ENCODE measurements at regions not wholly inside any gene's neighbourhood (a gene's known extent, or its start where the extent isn't known, plus 50 kb on each side); places are given as distances from the start of the nearest gene placed in this dataset.

DNA sequence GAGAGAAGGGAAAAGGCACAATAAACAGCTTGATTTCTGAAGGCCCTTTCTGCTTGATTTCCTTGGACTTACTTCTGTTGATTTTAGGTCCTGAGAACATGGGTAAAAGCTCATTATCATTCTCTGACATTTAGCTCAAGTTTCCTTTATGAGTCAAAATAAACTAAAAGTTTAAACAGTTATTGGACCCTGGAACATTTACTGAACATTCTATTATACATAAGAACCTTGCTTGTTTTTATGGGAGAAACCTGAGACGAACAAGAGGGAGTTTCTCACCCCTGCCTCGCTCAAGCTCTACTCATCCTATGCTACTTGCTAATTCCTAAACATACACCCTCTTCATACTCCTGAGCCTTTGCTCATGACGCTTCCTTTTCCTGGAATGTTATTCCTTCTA is 538.3 kb upstream of the PKN2 start:
- no peaks in the 10 kb centered on the region for H3K36me3 ChIP-seq
- H3K9me3 ChIP-seq: no peaks in the 10 kb centered on the region
- no peak overlapping the region for H3K27ac ChIP-seq
- TF ChIP-seq, protein P1, sequence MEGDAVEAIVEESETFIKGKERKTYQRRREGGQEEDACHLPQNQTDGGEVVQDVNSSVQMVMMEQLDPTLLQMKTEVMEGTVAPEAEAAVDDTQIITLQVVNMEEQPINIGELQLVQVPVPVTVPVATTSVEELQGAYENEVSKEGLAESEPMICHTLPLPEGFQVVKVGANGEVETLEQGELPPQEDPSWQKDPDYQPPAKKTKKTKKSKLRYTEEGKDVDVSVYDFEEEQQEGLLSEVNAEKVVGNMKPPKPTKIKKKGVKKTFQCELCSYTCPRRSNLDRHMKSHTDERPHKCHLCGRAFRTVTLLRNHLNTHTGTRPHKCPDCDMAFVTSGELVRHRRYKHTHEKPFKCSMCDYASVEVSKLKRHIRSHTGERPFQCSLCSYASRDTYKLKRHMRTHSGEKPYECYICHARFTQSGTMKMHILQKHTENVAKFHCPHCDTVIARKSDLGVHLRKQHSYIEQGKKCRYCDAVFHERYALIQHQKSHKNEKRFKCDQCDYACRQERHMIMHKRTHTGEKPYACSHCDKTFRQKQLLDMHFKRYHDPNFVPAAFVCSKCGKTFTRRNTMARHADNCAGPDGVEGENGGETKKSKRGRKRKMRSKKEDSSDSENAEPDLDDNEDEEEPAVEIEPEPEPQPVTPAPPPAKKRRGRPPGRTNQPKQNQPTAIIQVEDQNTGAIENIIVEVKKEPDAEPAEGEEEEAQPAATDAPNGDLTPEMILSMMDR (IDR thresholded peaks at IDR 0.05 in 8 of 11, conservative IDR thresholded peaks at IDR 0.05 in 3 of 11): no peak
- no peak for TF ChIP-seq POLR2A (IDR thresholded peaks at IDR 0.05)
- TF ChIP-seq POLR2AphosphoS5 (IDR thresholded peaks at IDR 0.05): no peak
- intact Hi-C loops (cut with DNase I; ENCODE audit: low total_unique reads): no loop called here
- no peaks in the 10 kb centered on the region for H3K4me1 ChIP-seq
- peaks cover 0 to 4% (median 0%) of the 10 kb centered on the region in 7 donors for H3K27me3 ChIP-seq (replicated peaks in 1 of 7)
- WGBS, 5 donors: 78 to 89% (median 86%) methylated on average over 3 of the region's 3 CpGs
- no peak for DNase-seq
- H3K4me3 ChIP-seq: no peak overlapping the region

DNA sequence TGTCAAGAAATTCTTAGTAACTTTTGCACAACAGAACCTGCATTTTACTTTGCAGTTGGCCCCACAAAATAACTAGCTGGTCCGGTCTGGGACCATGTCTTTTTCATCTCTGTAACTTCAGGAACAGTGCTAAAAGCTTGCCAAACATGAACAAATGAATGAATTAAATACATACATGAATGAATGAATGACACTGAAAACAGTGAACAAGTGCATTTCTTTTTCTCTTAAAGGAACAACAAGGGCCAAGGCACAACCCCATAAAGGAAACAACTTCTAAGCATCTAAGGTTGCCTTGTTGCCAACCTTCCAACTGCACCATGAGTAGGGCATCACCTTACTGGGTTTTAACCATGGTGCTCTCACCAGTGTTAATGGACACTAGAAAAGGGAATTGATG is 534.4 kb upstream of the PKN2 start:
- 77 to 97% (median 86%) methylated on average over 1 of the region's 1 CpG for WGBS, 5 donors
- no peak overlapping the region for H3K27ac ChIP-seq
- intact Hi-C loops (cut with DNase I; ENCODE audit: low total_unique reads): no loop called here

GRCh38 chr1:88150330-88150729 is 533.7 kb upstream of the PKN2 start:
- H3K4me3 ChIP-seq: no peak overlapping the region
- H3K36me3 ChIP-seq: no peaks in the 10 kb centered on the region
- DNase-seq: no peak
- TF ChIP-seq, protein P1 (IDR thresholded peaks at IDR 0.05 in 8 of 11, conservative IDR thresholded peaks at IDR 0.05 in 3 of 11): no peak
- TF ChIP-seq POLR2A (IDR thresholded peaks at IDR 0.05) (no peak), POLR2AphosphoS5 (IDR thresholded peaks at IDR 0.05) (no peak)
- H3K4me1 ChIP-seq: no peaks in the 10 kb centered on the region
- intact Hi-C loops (cut with DNase I; ENCODE audit: low total_unique reads): no loop called here
- H3K9me3 ChIP-seq: no peaks in the 10 kb centered on the region
- no peak overlapping the region for H3K27ac ChIP-seq
- H3K27me3 ChIP-seq (replicated peaks in 1 of 7): peaks cover 0 to under 1% (median 0%) of the 10 kb centered on the region in 7 donors
- 69 to 81% (median 72%) methylated on average over 4 of the region's 4 CpGs for whole genome bisulfite sequencing, 5 donors

More for the DNA sequence above, 534.4 kb upstream of the PKN2 start:
- no peaks in the 10 kb centered on the region for H3K9me3 ChIP-seq
- TF ChIP-seq POLR2AphosphoS5 (IDR thresholded peaks at IDR 0.05): no peak
- TF ChIP-seq, protein P1 (IDR thresholded peaks at IDR 0.05 in 8 of 11, conservative IDR thresholded peaks at IDR 0.05 in 3 of 11): no peak
- TF ChIP-seq POLR2A (IDR thresholded peaks at IDR 0.05): no peak
- H3K4me3 ChIP-seq: no peak overlapping the region
- no peak for DNase-seq
- H3K36me3 ChIP-seq: no peaks in the 10 kb centered on the region
- H3K4me1 ChIP-seq: no peaks in the 10 kb centered on the region
- peaks cover 0 to 4% (median 0%) of the 10 kb centered on the region in 7 donors for H3K27me3 ChIP-seq (replicated peaks in 1 of 7)

GRCh38 chr1:88163187-88163586 is 520.9 kb upstream of the PKN2 start:
- Histone ChIP-seq H3K4me3 (no peak overlapping the region), H3K36me3 (no peaks in the 10 kb centered on the region), H3K4me1 (no peaks in the 10 kb centered on the region), H3K27ac (no peak overlapping the region), H3K27me3 (replicated peaks in 1 of 7) (no peaks in the 10 kb centered on the region), H3K9me3 (no peaks in the 10 kb centered on the region)
- 48 to 66% (median 65%) methylated on average over 3 of the region's 3 CpGs for WGBS, 5 donors
- TF ChIP-seq POLR2A (IDR thresholded peaks at IDR 0.05) (no peak), POLR2AphosphoS5 (IDR thresholded peaks at IDR 0.05) (no peak)
- TF ChIP-seq, protein P1 (IDR thresholded peaks at IDR 0.05 in 8 of 11, conservative IDR thresholded peaks at IDR 0.05 in 3 of 11): no peak
- intact Hi-C loops (cut with DNase I; ENCODE audit: low total_unique reads): no loop called here
- no peak for DNase-seq
